Stimulated activated CD8-positive, alpha-beta memory T cell treated with anti-CD3 and anti-CD28 coated beads, Interleukin-7, amount 100 ng/mL, for 24 hours (primary cell): ENCODE measurements at regions not wholly inside any gene's neighbourhood (a gene's known extent, or its start where the extent isn't known, plus 50 kb on each side); places are given as distances from the start of the nearest gene placed in this dataset.
"Not testable (repeated sequence)": the region's sequence is repeated elsewhere in the genome, so short reads cannot be mapped to it uniquely, and the experiment has no call there.

ENCODE experiments used
- DNase-seq: peaks from one replicate; pipeline ENCODE4 v3.0.0-alpha.2; 2020; ENCODE audit warnings: low read depth

DNA sequence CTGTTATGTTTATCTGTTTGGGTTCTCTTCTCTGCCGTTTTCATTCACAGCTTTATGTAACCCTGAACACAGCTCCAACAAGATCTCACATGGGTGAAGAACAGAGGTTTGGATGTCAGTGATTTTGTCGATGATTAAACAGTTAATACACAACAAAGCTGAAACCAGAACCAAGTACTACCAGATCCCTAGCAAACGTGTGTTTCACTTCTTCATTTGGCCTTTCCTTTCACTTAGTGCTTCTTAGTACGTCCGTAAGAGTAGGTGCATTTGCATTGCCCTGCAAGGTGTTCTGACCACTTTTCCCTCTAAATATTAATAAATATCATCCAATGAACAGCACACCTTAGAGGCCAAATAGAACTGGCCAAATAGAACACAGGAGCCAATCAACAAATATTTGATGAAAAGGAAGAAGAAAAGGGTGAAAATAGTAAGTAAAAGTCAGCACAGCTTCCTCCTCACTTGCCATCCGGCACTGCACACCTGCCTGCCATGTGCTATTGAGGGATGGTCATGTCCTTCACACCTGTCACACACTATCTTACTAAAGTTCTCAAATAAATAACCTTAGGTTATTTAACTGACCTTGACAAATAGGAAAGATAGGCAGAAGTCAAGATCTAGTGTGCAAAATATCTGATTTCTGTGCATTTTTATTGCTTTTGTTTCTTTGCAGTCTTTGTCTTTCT is 252.6 kb upstream of the ANKRD30A start:
- DNase-seq, result no peak

DNA sequence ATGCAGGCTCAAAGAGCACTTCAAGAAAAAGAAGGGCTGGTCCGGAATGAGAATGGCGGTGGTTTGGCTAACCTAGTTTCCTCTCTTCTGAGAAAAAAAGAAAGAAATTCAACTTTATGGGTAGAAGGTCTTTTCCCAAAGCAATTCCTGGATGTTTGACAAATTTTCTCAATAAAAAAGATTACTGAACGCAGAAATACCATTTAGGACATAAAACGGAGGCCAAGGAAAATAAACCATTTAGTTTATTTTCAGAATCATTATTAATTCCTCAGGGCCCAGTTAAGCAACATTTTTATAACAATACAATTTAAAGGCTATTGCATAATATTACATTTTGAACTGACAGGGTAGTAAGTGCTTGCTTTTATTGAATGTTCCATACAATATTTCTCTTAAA is 284.6 kb upstream of the ANKRD30A start:
- no peak for DNase-seq

DNA sequence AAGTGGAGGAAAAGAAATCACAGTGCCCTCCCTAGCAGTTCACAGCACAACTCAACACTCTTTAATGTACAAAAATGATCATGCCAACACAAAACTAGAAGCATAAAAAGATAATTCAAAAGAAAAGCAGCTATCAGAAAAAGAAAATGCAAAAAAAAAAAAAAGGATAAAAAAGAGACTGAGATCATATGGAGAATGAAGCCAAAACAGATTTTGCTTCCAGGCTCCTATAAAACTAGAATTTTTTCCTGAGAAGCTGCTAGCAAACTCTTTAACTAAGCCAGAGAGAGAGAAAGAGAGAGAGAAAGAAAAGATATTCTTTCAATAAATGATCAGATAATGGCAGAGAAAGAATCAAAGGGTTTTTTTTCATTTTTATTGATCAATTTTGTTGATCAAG is 288.0 kb upstream of the ANKRD30A start:
- no peak for DNase-seq

DNA sequence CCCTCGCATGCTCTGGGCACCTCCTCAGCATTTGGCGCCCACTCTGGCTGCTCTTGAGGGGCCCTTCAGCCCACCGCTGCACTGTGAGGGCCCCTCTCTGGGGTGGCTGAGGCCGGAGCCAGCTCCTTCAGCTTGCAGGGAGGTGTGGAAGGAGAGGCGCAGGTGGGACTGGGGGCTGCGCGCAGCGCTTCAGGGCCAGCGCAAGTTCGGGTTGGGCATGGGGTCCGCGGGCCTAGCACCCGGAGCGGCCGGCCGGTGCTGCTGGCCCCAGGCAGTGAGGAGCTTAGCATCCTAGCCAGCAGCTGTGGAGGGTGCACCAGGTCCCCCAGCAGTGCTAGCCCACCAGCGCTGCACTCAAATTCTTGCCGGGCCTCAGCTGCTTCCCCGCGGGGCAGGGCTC is 305.6 kb upstream of the ANKRD30A start:
- DNase-seq, result no peak

DNA sequence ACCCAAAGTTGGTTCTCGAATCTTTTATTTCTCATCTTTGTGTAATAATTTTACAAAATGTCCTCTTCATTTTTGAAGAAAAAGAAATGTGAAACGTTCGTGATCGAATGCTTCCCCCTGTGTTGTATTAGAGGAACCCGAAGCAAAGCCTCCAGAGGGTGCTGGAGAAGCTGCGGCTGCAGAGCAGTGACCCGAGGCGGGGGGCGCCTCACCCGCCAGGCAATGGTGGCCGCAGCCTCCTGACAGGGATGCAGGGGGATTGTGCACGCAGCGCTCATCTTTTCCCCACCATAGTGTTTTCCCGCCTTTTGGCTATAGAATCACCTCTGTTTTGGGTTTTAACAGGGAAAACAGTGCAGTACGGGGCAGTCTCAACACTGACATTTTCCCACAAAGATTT is 307.5 kb upstream of the ANKRD30A start:
- DNase-seq, result no peak

DNA sequence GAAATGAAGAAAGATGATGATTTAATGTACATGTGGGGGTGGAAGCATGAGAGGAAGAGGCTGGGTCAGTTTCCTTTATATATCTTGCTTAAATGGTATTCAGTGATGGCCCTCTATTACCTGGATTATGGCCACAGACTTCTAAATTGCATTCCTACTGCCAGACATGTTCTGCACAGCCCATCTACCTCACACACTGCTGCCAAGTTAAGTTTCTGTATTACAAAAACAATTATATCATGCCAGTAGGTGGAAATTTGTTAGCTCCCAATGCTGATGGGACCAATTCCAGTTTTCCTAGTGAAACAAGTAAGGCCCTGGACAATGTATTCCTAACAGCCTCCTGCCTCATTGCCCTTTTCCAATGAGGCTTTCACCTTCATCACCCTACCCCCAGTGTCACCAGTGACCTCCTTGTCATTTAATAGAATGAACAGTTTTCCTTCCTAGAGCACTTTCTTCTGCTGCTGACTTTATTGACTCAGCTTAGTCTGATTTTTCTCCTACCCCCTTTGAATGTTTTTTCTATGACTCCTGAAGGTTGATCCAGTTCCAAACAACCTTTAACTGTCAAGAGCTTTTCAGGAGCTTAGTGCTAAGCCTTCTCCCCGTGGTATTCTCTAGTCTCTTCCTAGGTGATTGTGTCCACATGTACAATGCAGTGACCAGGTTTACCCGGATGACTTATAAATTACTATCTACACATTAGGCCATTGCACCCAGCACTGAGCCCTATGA is 316.6 kb upstream of the ANKRD30A start:
- DNase-seq, result no peak

DNA sequence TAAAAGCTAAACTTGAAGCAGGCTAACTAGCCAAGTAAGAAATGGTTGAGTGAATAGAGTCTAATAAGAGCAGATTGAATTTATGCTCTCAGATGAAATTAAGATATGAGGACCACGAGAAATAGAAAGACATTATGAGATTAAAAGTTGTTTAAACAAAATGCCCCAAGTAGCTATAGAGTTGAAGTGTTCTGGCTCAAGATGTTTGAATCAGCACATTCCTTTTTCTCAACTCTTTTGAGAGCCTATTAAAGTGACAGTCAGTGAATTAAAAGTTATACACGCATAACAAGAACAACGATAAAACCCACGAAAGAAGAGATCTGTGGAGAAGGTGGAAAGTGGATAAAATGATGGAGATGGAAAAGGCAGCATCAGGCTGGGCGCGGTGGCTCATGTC is 322.2 kb upstream of the ANKRD30A start:
- DNase-seq, result no peak

DNA sequence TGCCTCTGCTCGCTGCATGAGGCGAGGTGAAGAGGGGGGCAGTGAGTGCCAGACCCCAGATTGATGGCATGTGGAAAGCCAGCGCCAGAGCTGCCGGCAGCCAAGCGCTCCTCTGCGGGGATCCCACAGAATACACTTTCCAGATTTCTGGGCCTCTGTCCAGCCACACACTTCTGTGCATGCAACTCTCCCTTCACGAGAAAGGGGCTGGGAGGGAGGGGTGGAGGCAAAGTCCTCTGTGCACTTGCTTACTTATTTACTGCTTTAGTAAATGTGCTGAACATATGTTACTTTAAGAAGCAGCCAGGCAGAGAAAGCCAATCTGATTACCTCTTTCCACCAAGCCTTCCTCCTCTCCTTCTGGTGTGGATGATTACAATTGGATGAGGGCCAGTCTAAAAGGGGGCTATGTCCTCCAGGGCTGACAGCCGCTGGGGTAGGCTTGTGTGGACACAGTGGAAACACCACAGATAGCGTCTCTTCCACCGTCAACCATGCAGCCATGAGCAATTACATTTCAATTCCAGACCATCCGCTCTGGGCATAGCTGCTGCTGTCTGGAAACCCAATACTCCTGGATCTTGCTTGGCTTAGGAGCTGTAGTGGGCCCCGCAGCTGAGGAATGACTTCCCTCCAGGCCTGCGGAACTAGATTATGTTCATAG is 322.8 kb upstream of the ANKRD30A start:
- DNase-seq, result no peak

DNA sequence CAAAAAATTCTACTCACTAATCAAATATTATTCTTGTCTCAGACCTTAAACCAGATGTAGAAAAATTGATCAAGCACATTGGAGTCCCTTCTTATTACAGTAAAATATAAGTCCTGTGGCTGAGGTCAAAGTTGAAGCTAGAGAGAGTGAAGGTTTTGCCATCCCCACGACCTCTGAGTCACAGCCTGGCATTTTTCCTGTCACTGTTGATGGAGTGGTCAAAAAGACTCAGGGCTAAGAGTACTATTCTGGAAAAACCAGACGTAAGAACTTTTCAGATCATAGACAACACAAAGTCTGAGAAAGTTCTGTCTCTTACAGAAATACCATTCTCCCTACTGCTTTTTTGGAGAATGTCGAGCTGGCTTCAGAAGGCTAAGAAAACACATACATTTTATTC is 323.7 kb upstream of the ANKRD30A start:
- DNase-seq, result no peak

DNA sequence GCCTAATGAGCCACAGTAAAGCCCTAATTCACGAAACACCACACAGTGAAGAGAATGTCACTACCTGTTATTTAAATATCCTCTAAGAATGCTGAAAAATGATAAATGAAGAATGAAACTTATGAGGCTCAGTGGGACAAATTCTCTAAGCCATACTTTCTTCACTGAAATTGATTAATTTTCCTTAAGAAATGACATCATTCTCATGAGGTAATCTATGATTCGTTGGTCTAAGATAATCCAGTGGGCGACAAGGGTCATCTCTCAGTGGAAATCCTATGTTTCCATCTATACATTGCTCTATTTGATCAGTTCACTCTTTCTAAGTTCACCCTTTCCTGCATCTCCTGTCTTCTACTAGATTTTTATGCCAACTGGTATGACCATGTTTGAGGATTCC is 330.4 kb upstream of the ANKRD30A start:
- no peak for DNase-seq

DNA sequence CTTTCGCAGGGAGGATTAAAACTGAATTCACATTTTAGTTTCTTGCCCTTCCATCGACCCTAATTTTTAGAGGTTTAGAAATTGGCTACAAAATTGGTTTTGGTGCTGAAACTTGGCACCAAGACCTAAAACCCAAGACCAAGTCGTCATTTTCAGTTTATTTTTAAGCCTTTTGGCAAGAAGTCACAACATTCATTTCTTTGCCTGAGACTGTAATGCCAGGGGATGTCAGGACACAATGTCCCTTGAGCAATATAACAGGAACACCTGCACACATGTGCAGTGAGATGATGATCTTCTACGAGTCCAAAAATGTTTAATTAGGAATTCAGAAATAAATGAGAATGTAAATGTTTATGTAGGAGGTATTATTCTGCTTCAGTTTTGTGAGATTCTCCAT is 335.4 kb upstream of the ANKRD30A start:
- no peak for DNase-seq

DNA sequence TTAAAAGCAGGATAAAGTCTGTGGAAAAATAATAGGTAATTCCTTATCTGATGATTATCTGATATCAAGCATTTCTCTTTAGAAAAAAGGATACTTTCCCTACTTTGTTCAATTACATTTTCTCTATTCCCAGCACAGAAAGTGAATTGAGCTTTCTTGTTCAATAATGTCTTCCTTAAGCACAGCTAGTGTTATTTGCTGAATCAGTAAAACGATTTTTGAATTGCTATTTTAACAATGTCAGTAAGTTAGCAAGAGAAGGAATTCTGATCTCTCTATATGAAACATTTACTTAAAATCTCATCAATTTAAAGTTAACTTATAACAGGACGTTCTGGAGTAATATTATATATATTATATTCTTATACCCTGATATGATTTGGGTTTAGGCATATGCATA is 337.2 kb upstream of the ANKRD30A start:
- no peak for DNase-seq

DNA sequence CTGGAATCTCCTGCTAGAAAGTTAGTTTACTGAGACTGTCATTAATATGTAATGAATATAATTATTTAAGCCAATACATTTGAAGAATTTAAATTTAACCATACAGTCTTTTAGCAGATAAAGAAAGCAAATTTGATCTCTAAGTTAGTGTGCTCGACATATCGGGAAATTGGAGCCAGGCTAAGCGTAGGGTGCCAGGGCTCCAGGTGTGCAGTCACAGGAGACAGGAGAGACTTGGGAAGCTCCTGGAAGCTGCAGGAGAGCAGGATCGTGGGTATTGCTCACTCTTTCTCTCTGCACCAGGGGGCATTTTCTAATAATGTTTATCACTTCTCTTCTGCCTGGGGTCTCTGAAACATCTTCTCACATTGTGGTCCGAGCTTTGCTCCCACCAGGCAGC is 342.0 kb upstream of the ANKRD30A start:
- no peak for DNase-seq

DNA sequence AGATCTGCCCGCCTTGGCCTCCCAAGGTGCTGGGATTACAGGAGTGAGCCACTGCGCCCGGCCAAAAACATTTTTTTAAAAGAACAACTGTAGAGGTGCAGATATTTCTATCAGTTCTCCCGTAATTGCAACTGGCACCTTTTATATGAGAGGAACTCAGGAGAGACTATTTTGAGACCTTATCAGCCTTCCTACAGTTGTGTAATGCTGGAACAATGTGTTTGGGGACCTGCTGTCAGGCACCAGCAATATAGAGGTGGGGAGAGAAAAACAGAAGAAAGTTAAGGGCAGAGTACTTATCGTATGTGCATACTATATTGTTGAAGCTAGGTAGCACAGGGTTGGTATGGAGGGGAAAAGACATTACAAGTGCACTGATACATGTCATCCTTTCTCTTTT is 343.8 kb upstream of the ANKRD30A start:
- no peak for DNase-seq

DNA sequence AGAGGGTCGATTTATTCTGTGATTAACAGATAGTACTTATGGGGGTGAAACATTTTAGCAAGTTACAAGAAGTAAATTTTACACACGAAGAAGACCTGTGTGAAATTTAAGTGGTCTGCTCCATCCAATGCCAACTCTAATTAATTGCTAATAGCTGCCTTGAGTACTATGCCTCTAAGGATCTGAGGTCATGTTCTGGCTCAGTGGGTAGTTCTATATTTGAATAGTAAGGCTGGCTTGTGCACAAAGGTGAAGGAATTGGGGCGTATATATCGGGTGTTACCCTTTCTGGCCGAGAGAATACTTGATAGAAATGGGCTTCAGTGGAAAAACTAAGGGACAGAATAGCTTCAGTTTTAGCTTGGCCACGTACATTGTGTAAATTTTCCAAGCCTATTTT is 345.2 kb upstream of the ANKRD30A start:
- no peak for DNase-seq

DNA sequence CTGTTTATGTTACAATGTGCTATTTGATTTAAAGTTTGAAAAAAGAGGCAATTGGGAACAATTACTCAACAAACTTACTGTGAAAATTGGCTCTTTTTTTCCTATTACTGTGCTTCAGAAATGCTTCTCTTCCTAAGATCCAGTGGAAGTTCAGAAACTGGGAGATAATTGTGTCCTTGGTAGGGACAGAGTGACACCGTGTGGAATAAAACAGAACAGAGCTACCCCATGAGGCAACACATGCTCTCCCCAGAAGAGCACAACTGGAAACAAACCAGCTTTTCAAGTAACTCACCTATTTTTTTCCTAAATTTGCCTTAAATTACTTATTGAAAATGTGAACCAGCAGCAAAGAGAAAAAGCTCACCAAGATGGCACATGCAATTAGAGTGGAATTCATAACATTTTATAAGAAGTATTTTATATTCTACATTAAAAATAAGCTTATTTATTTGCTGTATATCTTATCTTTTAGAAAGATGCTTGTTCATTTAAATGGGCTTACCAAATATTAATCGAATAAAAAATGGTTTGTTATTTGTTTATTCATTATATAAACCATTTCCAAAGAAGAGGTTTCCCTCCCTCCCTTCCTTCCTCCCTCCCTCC is 346.1 kb upstream of the ANKRD30A start:
- DNase-seq, result no peak

DNA sequence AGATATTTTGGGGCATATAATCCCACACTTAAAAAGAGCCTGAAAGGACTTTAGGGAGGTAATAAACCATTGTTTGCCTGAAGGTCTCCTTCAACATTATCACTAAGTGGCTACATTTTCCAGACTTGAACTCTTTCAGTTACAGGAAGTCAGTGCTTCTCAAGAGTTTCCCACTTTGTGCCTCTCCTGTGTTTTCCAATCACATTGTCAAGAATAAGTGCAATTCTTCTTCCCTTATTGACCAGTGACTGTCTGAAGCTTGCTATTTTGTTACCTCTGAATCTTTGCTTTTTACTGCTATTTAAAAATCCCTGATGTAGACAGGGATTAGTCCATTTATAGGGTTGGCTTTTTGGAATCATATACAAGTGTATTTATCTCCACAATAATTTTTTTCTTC is 346.7 kb upstream of the ANKRD30A start:
- no peak for DNase-seq

DNA sequence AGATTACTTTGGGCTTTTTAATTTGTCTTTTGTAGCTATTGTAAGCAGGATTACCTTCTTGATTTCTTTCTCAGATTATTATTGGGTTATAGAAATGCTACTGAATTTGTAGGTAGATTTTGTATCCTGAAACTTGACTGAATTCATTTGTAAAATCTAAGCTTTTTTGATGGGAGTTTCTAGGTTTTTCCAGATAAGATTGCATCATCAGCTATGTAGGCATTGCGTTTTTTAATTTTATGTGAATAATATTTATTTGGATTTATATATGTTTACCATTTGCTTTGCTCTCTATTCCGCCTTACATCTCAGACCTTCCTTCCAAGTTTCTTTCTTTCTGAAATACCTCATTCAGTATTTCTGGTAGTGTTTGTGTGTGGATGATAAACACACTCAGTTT is 351.7 kb upstream of the ANKRD30A start:
- no peak for DNase-seq

DNA sequence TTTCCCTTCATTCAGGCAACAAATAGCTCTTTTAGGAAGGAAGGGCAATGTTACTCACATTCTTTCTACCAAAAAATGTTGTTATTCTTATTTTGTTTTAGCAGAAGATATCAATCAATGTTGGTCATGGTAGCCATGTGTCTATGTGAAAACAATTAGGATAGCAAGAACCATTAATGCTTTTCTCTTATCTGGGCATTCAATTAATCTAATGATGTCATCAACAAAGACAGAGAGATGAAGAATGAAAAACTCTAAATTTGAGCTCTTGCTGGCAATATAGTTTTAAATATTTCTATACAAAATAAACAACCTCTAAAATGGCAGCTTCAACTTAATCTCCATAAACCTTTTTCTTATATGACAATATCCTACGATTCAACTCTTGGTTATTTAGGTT is 353.7 kb upstream of the ANKRD30A start:
- DNase-seq, result no peak

DNA sequence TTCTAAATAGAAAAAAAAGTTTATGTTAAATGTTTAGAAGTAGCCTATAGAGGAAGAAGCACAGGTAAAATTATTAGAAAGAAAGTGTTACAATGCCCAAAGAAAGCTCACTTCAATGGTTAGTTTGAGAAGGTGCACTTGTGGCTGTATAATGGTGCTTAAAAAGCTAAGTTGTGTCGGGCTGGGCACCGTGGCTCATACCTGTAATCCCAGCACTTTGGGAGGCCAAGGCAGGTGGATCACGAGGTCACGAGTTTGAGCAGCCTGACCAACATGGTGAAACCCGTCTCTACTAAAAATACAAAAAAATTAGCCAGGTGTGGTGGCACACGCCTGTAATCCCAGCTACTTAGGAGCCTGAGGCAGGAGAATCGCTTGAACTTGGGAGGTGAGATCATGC is 355.7 kb upstream of the ANKRD30A start:
- not testable (repeated sequence) for DNase-seq

DNA sequence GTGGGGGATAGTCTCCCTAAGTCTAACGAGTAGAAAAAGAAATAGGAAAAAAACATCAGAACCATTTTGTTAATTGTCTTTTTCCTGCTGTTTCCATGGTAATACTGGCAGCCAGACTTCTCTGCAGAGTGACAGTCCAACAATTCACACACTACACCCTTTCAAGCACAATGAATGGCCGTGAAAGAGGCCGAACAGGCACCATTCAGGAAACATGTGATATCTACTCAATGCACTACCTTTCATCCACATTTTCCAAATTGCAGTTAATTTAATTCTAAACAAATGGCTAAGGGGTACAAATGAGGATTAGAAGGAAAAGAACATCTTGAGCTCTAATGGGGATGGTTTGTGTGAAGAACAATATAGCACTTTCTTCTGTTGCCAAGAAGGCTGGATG is 358.5 kb upstream of the ANKRD30A start:
- no peak for DNase-seq

DNA sequence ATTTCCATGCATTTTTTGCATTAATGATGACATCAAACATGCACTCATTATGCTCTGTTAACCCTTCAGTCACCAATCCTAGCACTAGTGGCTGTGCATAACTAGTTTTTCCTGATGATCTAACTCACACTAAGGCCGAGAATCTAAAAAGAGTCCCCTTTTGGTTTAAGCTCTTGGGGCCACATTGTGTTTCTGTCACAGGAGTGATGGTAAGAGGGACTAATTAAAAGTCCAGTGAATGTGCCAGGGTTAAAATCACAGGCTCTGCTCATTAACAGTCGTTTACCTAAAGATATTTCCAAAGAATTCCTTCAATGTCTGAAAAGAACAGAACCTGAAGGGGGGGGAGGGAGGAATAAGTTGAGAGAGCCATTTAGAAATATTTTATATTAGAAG is 359.0 kb upstream of the ANKRD30A start:
- no peak for DNase-seq

DNA sequence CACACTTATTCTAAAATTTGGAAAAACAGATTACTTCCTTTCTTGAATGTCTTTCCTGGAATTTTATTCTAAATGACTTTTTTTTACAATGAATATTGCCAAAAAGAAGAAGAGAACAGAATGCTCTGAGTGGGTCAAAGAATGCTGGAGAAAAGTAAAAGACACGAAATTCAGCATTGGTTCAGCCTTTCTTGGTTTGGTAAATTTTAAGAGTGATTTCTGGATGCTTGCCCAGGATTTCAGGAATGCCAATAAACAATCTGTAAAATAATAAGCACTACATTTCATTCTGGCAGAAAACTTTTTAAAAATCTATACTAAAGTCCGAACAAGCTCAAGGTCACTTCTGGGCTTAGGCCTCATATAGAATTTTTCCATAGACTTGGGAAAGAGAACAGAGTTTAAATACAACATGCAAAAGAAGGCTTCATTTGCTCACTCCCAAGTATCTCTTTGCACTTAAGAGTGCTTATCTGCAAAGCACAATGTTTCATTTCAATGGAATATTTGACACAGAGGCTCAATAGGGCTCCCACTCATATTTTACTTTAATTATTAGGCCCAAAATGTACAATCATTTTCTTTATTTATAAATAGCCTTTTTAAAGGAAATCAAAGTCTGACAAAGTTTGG is 359.5 kb upstream of the ANKRD30A start:
- DNase-seq, result no peak
